ENCODE measurements at regions not wholly inside any gene's neighbourhood (a gene's known extent, or its start where the extent isn't known, plus 50 kb on each side); places are given as distances from the start of the nearest gene placed in this dataset.

DNA sequence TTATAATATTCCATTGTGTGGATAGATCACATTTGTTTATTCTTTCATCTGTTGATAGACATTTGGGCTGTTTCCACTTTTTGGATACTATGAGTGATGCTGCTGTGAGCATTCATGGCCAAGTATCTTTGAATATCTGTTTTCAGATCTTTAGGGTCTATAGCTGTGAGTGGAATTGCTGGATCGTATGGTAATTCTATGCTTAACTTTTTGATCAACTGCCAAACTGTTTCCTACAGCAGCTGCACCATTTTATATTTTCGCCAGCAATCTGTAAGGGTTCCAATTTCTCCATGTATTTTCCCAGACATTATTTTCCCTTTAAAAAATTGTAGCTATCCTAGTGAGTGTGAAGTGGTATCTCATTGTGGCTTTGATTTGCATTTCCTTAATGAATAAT is 238.1 kb downstream of the AACS start:
- TF ChIP-seq, protein P1, sequence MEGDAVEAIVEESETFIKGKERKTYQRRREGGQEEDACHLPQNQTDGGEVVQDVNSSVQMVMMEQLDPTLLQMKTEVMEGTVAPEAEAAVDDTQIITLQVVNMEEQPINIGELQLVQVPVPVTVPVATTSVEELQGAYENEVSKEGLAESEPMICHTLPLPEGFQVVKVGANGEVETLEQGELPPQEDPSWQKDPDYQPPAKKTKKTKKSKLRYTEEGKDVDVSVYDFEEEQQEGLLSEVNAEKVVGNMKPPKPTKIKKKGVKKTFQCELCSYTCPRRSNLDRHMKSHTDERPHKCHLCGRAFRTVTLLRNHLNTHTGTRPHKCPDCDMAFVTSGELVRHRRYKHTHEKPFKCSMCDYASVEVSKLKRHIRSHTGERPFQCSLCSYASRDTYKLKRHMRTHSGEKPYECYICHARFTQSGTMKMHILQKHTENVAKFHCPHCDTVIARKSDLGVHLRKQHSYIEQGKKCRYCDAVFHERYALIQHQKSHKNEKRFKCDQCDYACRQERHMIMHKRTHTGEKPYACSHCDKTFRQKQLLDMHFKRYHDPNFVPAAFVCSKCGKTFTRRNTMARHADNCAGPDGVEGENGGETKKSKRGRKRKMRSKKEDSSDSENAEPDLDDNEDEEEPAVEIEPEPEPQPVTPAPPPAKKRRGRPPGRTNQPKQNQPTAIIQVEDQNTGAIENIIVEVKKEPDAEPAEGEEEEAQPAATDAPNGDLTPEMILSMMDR (IDR thresholded peaks at IDR 0.05 in 8 of 11, conservative IDR thresholded peaks at IDR 0.05 in 3 of 11) = no peak
- TF ChIP-seq POLR2AphosphoS5 (IDR thresholded peaks at IDR 0.05) = no peak
